Transverse colon (tissue), 4 donors: ENCODE measurements at regions not wholly inside any gene's neighbourhood (a gene's known extent, or its start where the extent isn't known, plus 50 kb on each side); places are given as distances from the start of the nearest gene placed in this dataset.

Experiments used
- DNase-seq: peaks from one replicate; pipeline ENCODE4 v3.0.0-alpha.2; 2019
- H3K27ac ChIP-seq, 4 donors: fragments of 200-600 bp; sonication (generic); 2 replicates each; pipeline ENCODE4 v1.5.1; 2016 to 2018; ENCODE audit warnings: inconsistent platforms in 4 of 4
- H3K27me3 ChIP-seq: fragments of 200-600 bp; sonication (generic); 2 replicates; pipeline ENCODE4 v1.5.1; 2017; ENCODE audit warnings: inconsistent platforms
- H3K36me3 ChIP-seq, 4 donors: fragments of 200-600 bp; sonication (generic); 2 replicates each; pipeline ENCODE4 v1.5.1; 2017 to 2019; ENCODE audit warnings: inconsistent platforms in 4 of 4
- H3K4me1 ChIP-seq, 4 donors: fragments of 200-600 bp; sonication (generic); 2 replicates each; pipeline ENCODE4 v1.5.1; 2017 to 2020; ENCODE audit warnings: inconsistent platforms in 4 of 4
- H3K4me3 ChIP-seq, 4 donors: fragments of 200-600 bp; sonication (generic); 1 replicate in 1 of 4; 2 replicates in 3 of 4; pipeline versions ENCODE4 v1.5.1 to v1.6.1; 2017 to 2019; ENCODE audit warnings: inconsistent platforms in 4 of 4
- H3K9me3 ChIP-seq, 2 donors: fragments of 200-600 bp; sonication (generic); 2 replicates each; pipeline ENCODE4 v1.5.1; 2017 to 2019; ENCODE audit warnings: inconsistent platforms in 2 of 2
- EP300 ChIP-seq: sonication (generic); formaldehyde crosslinking; IDR thresholded peaks from one replicate; pipeline ENCODE4 v1.6.1; 2017; ENCODE audit warnings: antibody characterized with exemption, low read depth
- POLR2A ChIP-seq: fragments of 450-650 bp; IDR thresholded peaks from one replicate; pipeline ENCODE4 v1.6.1; 2016; ENCODE audit warnings: antibody characterized with exemption, mild to moderate bottlenecking, moderate library complexity
- POLR2AphosphoS5 ChIP-seq, 3 donors: sonication (generic); formaldehyde crosslinking; IDR thresholded peaks; one replicate each; pipeline ENCODE4 v1.6.1; 2016; ENCODE audit warnings: antibody characterized with exemption in 3 of 3
- WGBS, 2 donors: methylation state at CpG; one replicate each; pipeline ENCODE4 v1.1.5; 2018; ENCODE audit warnings: low coverage in 1 of 2; 5-methylcytosine and 5-hydroxymethylcytosine counted together
- in situ Hi-C, 4 donors: fragments of 200-750 bp; cut with MboI; loops; one replicate each; pipeline versions ENCODE4 v1.15.0 to v1.15.1; 2017; ENCODE audit warnings: low sequenced_read_pairs in 3 of 4, low pct_ligation_motif_present in 1 of 4, low pct_unique_long_range_greater_than_20kb in 1 of 4
- intact Hi-C: fragments of 100-400 bp; cut with DNase I; formaldehyde crosslinking; loops from one replicate; pipeline ENCODE4 v1.15.1; 2023; ENCODE audit warnings: low total_unique reads
- TF ChIP-seq, protein P1 (sequence below), 5 experiments: fragments of 200-600 bp in 3 of 5; fragments of 450-650 bp in 2 of 5; sonication (generic) in 3 of 5; IDR thresholded peaks; 1 replicate in 2 of 5; 2 replicates in 3 of 5; pipeline ENCODE4 v1.5.1; 2016 to 2017; ENCODE audit warnings: antibody characterized with exemption in 5 of 5, inconsistent platforms in 3 of 5, mild to moderate bottlenecking in 2 of 5, moderate library complexity in 1 of 5

DNA sequence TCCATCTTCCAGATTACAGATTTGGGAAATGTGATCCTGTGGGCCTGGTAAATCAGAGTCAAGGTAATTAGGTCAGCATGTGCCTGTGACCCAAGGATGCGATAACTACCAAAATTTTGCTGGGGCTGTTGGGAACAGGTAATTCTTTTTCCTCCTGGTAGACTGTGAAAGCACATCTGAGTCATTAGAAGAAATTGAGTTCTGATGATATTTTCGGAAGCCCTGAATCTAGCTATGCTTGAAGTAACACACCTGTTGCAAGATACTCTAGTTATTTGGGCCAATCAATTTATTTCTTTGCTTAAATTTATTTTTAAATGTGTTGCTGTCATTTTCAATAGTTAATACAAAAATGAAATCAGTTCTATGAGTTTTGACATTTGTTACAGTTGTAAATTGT, 903.6 kb downstream of the RPA4 start:
- Histone ChIP-seq H3K27me3 (no peaks in the 10 kb centered on the region), H3K9me3 (no peaks in the 10 kb centered on the region), H3K4me1 (no peaks in the 10 kb centered on the region), H3K4me3 (no peak overlapping the region), H3K27ac (no peak overlapping the region), H3K36me3 (no peaks in the 10 kb centered on the region)
- in situ Hi-C loops (no loop called here), intact Hi-C loops (no loop called here)
- no peak for DNase-seq
- WGBS, 2 donors, result 80 to 82% methylated on average over 1 to 2 of the region's 2 CpGs
- TF ChIP-seq EP300 (no peak), POLR2AphosphoS5 (IDR thresholded peaks at IDR 0.05) (no peak), POLR2A (no peak)
- TF ChIP-seq, protein P1, sequence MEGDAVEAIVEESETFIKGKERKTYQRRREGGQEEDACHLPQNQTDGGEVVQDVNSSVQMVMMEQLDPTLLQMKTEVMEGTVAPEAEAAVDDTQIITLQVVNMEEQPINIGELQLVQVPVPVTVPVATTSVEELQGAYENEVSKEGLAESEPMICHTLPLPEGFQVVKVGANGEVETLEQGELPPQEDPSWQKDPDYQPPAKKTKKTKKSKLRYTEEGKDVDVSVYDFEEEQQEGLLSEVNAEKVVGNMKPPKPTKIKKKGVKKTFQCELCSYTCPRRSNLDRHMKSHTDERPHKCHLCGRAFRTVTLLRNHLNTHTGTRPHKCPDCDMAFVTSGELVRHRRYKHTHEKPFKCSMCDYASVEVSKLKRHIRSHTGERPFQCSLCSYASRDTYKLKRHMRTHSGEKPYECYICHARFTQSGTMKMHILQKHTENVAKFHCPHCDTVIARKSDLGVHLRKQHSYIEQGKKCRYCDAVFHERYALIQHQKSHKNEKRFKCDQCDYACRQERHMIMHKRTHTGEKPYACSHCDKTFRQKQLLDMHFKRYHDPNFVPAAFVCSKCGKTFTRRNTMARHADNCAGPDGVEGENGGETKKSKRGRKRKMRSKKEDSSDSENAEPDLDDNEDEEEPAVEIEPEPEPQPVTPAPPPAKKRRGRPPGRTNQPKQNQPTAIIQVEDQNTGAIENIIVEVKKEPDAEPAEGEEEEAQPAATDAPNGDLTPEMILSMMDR (IDR thresholded peaks at IDR 0.05), result no peak

DNA sequence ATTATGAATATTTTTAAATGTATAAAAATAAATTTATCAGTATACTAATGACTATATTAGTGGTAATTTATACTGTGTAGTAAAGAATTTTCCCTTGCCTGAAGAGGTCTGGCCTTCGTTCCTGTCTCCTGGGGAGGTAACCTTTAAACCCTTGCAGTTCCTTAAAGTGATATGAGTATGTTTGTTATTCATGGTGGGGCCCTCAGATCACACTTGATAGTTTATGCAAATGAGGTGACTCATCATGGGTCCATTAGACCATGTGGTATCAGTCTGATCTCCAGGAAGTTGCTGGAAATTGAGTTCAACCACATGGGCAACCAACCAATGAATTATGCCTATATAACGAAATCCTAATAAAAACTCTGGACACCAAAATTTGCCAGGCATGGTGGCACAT, 904.1 kb downstream of the RPA4 start:
- no peak for DNase-seq
- Histone ChIP-seq H3K4me1 (no peaks in the 10 kb centered on the region), H3K36me3 (no peaks in the 10 kb centered on the region), H3K4me3 (no peak overlapping the region), H3K27ac (no peak overlapping the region), H3K27me3 (no peaks in the 10 kb centered on the region), H3K9me3 (no peaks in the 10 kb centered on the region)
- in situ Hi-C loops, result no loop called here
- WGBS, 2 donors, result 71% methylated on average over 2 of the region's 2 CpGs; no CpG with 5 or more reads in 1 of the 2 donors
- intact Hi-C loops, result no loop called here
- TF ChIP-seq POLR2A, result no peak
- no peak for TF ChIP-seq POLR2AphosphoS5 (IDR thresholded peaks at IDR 0.05)
- TF ChIP-seq, protein P1 (IDR thresholded peaks at IDR 0.05), result no peak
- no peak for TF ChIP-seq EP300

DNA sequence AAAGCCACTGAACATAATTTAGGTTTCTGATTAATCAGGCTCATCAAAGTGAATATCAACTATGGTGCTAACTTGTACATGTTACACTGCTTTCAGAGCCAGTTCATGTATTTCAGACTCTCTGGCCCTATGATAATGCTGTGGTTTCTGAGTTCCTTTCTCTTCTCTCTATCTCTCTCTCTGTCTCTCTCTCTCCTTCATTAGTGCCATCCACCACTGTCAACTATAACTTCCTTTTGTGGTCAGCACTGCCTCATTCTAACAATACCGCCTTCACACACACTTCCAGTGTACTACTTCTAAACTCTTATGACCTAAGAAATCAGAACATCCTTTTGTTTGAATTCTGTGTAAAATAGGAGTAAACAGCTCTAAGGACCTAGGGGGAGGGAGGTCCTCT, 907.1 kb downstream of the RPA4 start:
- 68% methylated on average over 1 of the region's 1 CpG; no CpG with 5 or more reads in 1 of the 2 donors for WGBS, 2 donors
- no peaks in the 10 kb centered on the region for H3K9me3 ChIP-seq
- intact Hi-C loops, result no loop called here
- H3K27ac ChIP-seq, result no peak overlapping the region
- no peak overlapping the region for H3K4me3 ChIP-seq
- no peaks in the 10 kb centered on the region for H3K36me3 ChIP-seq
- TF ChIP-seq POLR2AphosphoS5 (IDR thresholded peaks at IDR 0.05) (no peak), POLR2A (no peak), EP300 (no peak)
- TF ChIP-seq, protein P1 (IDR thresholded peaks at IDR 0.05), result no peak
- in situ Hi-C loops, result no loop called here
- DNase-seq, result no peak
- H3K27me3 ChIP-seq, result no peaks in the 10 kb centered on the region
- no peaks in the 10 kb centered on the region for H3K4me1 ChIP-seq

DNA sequence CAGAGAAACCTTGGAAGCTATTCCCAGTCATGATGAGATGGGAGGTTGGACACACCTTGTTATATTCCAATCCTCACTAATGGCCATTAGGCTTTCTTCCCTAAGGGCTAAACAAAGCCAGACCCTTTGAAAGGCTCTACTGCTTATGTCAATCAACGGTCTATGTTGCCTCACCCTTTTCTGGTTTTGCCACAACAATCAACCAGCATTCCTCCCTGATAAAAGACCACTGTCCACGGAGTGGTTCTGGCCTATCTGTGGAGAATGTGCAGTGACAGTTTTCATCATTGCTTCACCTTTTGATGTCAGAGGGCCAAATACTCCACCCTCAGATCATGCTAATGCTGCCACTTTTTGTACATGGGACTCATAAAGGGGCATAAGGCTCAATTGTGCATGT, 913.4 kb downstream of the RPA4 start:
- no peak for TF ChIP-seq POLR2AphosphoS5 (IDR thresholded peaks at IDR 0.05)
- TF ChIP-seq, protein P1 (IDR thresholded peaks at IDR 0.05), result no peak
- TF ChIP-seq POLR2A, result no peak
- TF ChIP-seq EP300, result no peak
- intact Hi-C loops (no loop called here), in situ Hi-C loops (no loop called here)
- H3K27me3 ChIP-seq, result no peaks in the 10 kb centered on the region
- no peaks in the 10 kb centered on the region for H3K36me3 ChIP-seq
- H3K4me3 ChIP-seq, result no peak overlapping the region
- no peaks in the 10 kb centered on the region for H3K9me3 ChIP-seq
- DNase-seq, result no peak
- 63% methylated on average over 2 of the region's 2 CpGs; no CpG with 5 or more reads in 1 of the 2 donors for WGBS, 2 donors
- no peaks in the 10 kb centered on the region for H3K4me1 ChIP-seq
- H3K27ac ChIP-seq, result no peak overlapping the region
